DOHH2 (cell line): ENCODE measurements at regions not wholly inside any gene's neighbourhood (a gene's known extent, or its start where the extent isn't known, plus 50 kb on each side); places are given as distances from the start of the nearest gene placed in this dataset.

Experiments used
- H3F3A ChIP-seq: fragments of 200-600 bp; sonication (generic), shearing (Covaris generic); 2 replicates; pipeline ENCODE4 v1.6.0; 2016; ENCODE audit warnings: antibody characterized with exemption, mild to moderate bottlenecking; ENCODE audit not compliant: control insufficient read depth, insufficient read depth
- H3K27ac ChIP-seq: fragments of 200-600 bp; sonication (generic); 2 replicates; pipeline ENCODE4 v1.5.1; 2014; ENCODE audit warnings: low read depth, mild to moderate bottlenecking, low read length, moderate library complexity
- H3K27me3 ChIP-seq: fragments of 200-600 bp; sonication (generic); 2 replicates; pipeline ENCODE4 v1.6.1; 2014; ENCODE audit warnings: mild to moderate bottlenecking, low read length, mixed read lengths; ENCODE audit not compliant: control insufficient read depth
- H3K36me3 ChIP-seq: fragments of 200-600 bp; sonication (generic); 2 replicates; pipeline ENCODE4 v1.6.1; 2014; ENCODE audit warnings: mild to moderate bottlenecking, low read length, moderate library complexity, mixed read lengths; ENCODE audit not compliant: control insufficient read depth
- H3K4me1 ChIP-seq: fragments of 200-600 bp; sonication (generic); 2 replicates; pipeline ENCODE4 v1.6.1; 2014; ENCODE audit warnings: mild to moderate bottlenecking, low read length, mixed read lengths; ENCODE audit not compliant: control insufficient read depth
- H3K4me2 ChIP-seq: fragments of 200-600 bp; sonication (generic); 2 replicates; pipeline ENCODE4 v1.6.0; 2014; ENCODE audit warnings: mild to moderate bottlenecking, low read length, moderate library complexity
- H3K4me3 ChIP-seq: fragments of 200-600 bp; sonication (generic); 2 replicates; pipeline ENCODE4 v1.5.1; 2014; ENCODE audit warnings: mild to moderate bottlenecking, low read length, mixed read lengths
- H3K79me2 ChIP-seq: fragments of 200-600 bp; sonication (generic); 2 replicates; pipeline ENCODE4 v1.6.1; 2014; ENCODE audit warnings: mild to moderate bottlenecking, low read length, mixed read lengths; ENCODE audit not compliant: control insufficient read depth
- H3K9me2 ChIP-seq: fragments of 200-600 bp; sonication (generic); replicated peaks from 2 replicates; pipeline ENCODE4 v1.6.1; 2014; ENCODE audit warnings: mild to moderate bottlenecking, low read length, mixed read lengths; ENCODE audit not compliant: control insufficient read depth
- H3K9me3 ChIP-seq: fragments of 200-600 bp; sonication (generic); 2 replicates; pipeline ENCODE4 v1.6.1; 2014; ENCODE audit warnings: antibody characterized with exemption, low read length, mixed read lengths; ENCODE audit not compliant: control insufficient read depth, insufficient read depth
- H4K20me1 ChIP-seq: fragments of 200-600 bp; sonication (generic); 2 replicates; pipeline ENCODE4 v1.6.0; 2014; ENCODE audit warnings: low read depth, mild to moderate bottlenecking, antibody characterized with exemption, low read length, moderate library complexity; ENCODE audit not compliant: control insufficient read depth, insufficient read depth
- CTCF ChIP-seq: fragments of 200-600 bp; sonication (generic); IDR thresholded peaks from one replicate; pipeline ENCODE4 v1.5.1; 2014; ENCODE audit warnings: antibody characterized with exemption, mild to moderate bottlenecking, low read depth, low read length; ENCODE audit not compliant: poor library complexity, severe bottlenecking
- EZH2phosphoT487 ChIP-seq: fragments of 200-600 bp; sonication (generic); IDR thresholded peaks from 2 replicates; pipeline ENCODE4 v1.6.1; 2017; ENCODE audit warnings: borderline replicate concordance, mild to moderate bottlenecking, antibody characterized with exemption, low read length, moderate library complexity, mixed read lengths

GRCh38 chr13:50275392-50276063 is 260.3 kb downstream of the KCNRG start:
- TF ChIP-seq EZH2phosphoT487 (no peak), CTCF (no peak)
- Histone ChIP-seq H3K4me2 (no peak overlapping the region), H4K20me1 (no peaks in the 10 kb centered on the region), H3K9me2 (no peaks in the 10 kb centered on the region), H3K27me3 (no peaks in the 10 kb centered on the region), H3K9me3 (no peaks in the 10 kb centered on the region), H3K79me2 (no peaks in the 10 kb centered on the region), H3K36me3 (no peaks in the 10 kb centered on the region), H3F3A (no peaks in the 10 kb centered on the region), H3K27ac (no peak overlapping the region), H3K4me3 (no peak overlapping the region), H3K4me1 (no peaks in the 10 kb centered on the region)

- no peak overlapping the region for H3K4me3 ChIP-seq
- no peak overlapping the region for H3K27ac ChIP-seq
- H3K79me2 ChIP-seq = no peaks in the 10 kb centered on the region
- no peaks in the 10 kb centered on the region for H3K9me2 ChIP-seq
- no peaks in the 10 kb centered on the region for H4K20me1 ChIP-seq
- TF ChIP-seq EZH2phosphoT487 = no peak
- no peak for TF ChIP-seq CTCF
- H3K4me1 ChIP-seq = no peaks in the 10 kb centered on the region
- H3F3A ChIP-seq = no peaks in the 10 kb centered on the region
- H3K4me2 ChIP-seq = no peak overlapping the region
- peaks cover under 1% of the 10 kb centered on the region; the same call in 1 of the 2 replicates for H3K9me3 ChIP-seq
- no peaks in the 10 kb centered on the region for H3K36me3 ChIP-seq
- no peaks in the 10 kb centered on the region for H3K27me3 ChIP-seq
Observed at GRCh38 chr13:50276550-50276949, 261.3 kb downstream of the KCNRG start.

GRCh38 chr13:50277127-50277526 is 261.9 kb downstream of the KCNRG start:
- Histone ChIP-seq H3K36me3 (no peaks in the 10 kb centered on the region), H3K4me1 (no peaks in the 10 kb centered on the region), H3K79me2 (no peaks in the 10 kb centered on the region), H3K27me3 (no peaks in the 10 kb centered on the region), H3K9me2 (no peaks in the 10 kb centered on the region), H3K9me3 (peaks cover 5% of the 10 kb centered on the region; the same call in 1 of the 2 replicates), H3K27ac (no peak overlapping the region), H3K4me3 (no peak overlapping the region), H3K4me2 (no peak overlapping the region), H3F3A (no peaks in the 10 kb centered on the region), H4K20me1 (no peaks in the 10 kb centered on the region)
- no peak for TF ChIP-seq CTCF
- TF ChIP-seq EZH2phosphoT487 = no peak
